ENCODE measurements at regions not wholly inside any gene's neighbourhood (a gene's known extent, or its start where the extent isn't known, plus 50 kb on each side); places are given as distances from the start of the nearest gene placed in this dataset.
"Not testable (repeated sequence)": the region's sequence is repeated elsewhere in the genome, so short reads cannot be mapped to it uniquely, and the experiment has no call there.

- DNase-seq, result not testable (repeated sequence)
These were observed 308.2 kb upstream of the PLGLB2 start for GRCh38 chr2:87439617-87440204.

- DNase-seq, result not testable (repeated sequence)
These were observed 307.2 kb upstream of the PLGLB2 start for GRCh38 chr2:87440650-87441049.

GRCh38 chr2:87441375-87441774 is 306.5 kb upstream of the PLGLB2 start:
- DNase-seq, result not testable (repeated sequence)

GRCh38 chr2:87442983-87443577 is 304.8 kb upstream of the PLGLB2 start:
- DNase-seq, result not testable (repeated sequence)

- DNase-seq, result not testable (repeated sequence)
These were observed 302.9 kb upstream of the PLGLB2 start for GRCh38 chr2:87444951-87445350.

GRCh38 chr2:87445613-87446312 is 302.1 kb upstream of the PLGLB2 start:
- not testable (repeated sequence) for DNase-seq

- DNase-seq, result not testable (repeated sequence)
These were observed 301.6 kb upstream of the PLGLB2 start for GRCh38 chr2:87446313-87446696.

GRCh38 chr2:87449462-87449980 is 298.4 kb upstream of the PLGLB2 start:
- not testable (repeated sequence) for DNase-seq

- not testable (repeated sequence) for DNase-seq
These were observed 295.7 kb upstream of the PLGLB2 start for GRCh38 chr2:87452193-87452592.

GRCh38 chr2:87452861-87453260 is 295.0 kb upstream of the PLGLB2 start:
- DNase-seq, result peak; percentile 67

- not testable (repeated sequence) for DNase-seq
These were observed 293.9 kb upstream of the PLGLB2 start for GRCh38 chr2:87453965-87454364.

- DNase-seq, result not testable (repeated sequence)
These were observed 293.5 kb upstream of the PLGLB2 start for GRCh38 chr2:87454421-87454820.

- not testable (repeated sequence) for DNase-seq
These were observed 292.6 kb upstream of the PLGLB2 start for GRCh38 chr2:87455209-87455853.

GRCh38 chr2:87455854-87456249 is 292.0 kb upstream of the PLGLB2 start:
- not testable (repeated sequence) for DNase-seq

- DNase-seq, result peak; percentile 44
These were observed 291.3 kb upstream of the PLGLB2 start for GRCh38 chr2:87456477-87457128.

GRCh38 chr2:87457129-87457499 is 290.8 kb upstream of the PLGLB2 start:
- DNase-seq, result not testable (repeated sequence)

GRCh38 chr2:87458938-87459337 is 288.9 kb upstream of the PLGLB2 start:
- not testable (repeated sequence) for DNase-seq

GRCh38 chr2:87460104-87460503 is 287.8 kb upstream of the PLGLB2 start:
- DNase-seq, result not testable (repeated sequence)

GRCh38 chr2:87460662-87461061 is 287.2 kb upstream of the PLGLB2 start:
- not testable (repeated sequence) for DNase-seq

- DNase-seq, result not testable (repeated sequence)
These were observed 286.2 kb upstream of the PLGLB2 start for GRCh38 chr2:87461671-87462070.

- DNase-seq, result not testable (repeated sequence)
These were observed 283.7 kb upstream of the PLGLB2 start for GRCh38 chr2:87464219-87464618.

GRCh38 chr2:87465730-87466129 is 282.2 kb upstream of the PLGLB2 start:
- not testable (repeated sequence) for DNase-seq

Measured in right forelimb (tissue), 1 donor.